Stimulated activated CD4-positive, alpha-beta T cell treated with anti-CD3 and anti-CD28 coated beads, Interleukin-15, amount 100 ng/mL, for 1 hour (primary cell): ENCODE measurements at regions not wholly inside any gene's neighbourhood (a gene's known extent, or its start where the extent isn't known, plus 50 kb on each side); places are given as distances from the start of the nearest gene placed in this dataset.

ENCODE experiments used
- DNase-seq, 2 donors: peaks; one replicate each; pipeline ENCODE4 v3.0.0-alpha.2; 2020; ENCODE audit warnings: low read depth in 1 of 2, low spot score in 1 of 2

- no peak for DNase-seq
These were observed 296.9 kb upstream of the ZC3H12C start for GRCh38 chr11:109796253-109796652.

- no peak for DNase-seq
These were observed 294.7 kb upstream of the ZC3H12C start for GRCh38 chr11:109798521-109798920.

GRCh38 chr11:109799604-109800003 is 293.6 kb upstream of the ZC3H12C start:
- DNase-seq: no peak

GRCh38 chr11:109804911-109805310 is 288.3 kb upstream of the ZC3H12C start:
- no peak for DNase-seq

GRCh38 chr11:109806205-109806604 is 287.0 kb upstream of the ZC3H12C start:
- DNase-seq: no peak

GRCh38 chr11:109808569-109808968 is 284.6 kb upstream of the ZC3H12C start:
- no peak for DNase-seq

- DNase-seq: no peak
These were observed 278.4 kb upstream of the ZC3H12C start for GRCh38 chr11:109814824-109815223.

- no peak for DNase-seq
These were observed 277.6 kb upstream of the ZC3H12C start for GRCh38 chr11:109815500-109816150.

- no peak for DNase-seq
These were observed 274.9 kb upstream of the ZC3H12C start for GRCh38 chr11:109818290-109818689.

- no peak for DNase-seq
These were observed 273.8 kb upstream of the ZC3H12C start for GRCh38 chr11:109819410-109819809.

GRCh38 chr11:109821511-109821910 is 271.7 kb upstream of the ZC3H12C start:
- DNase-seq: no peak

GRCh38 chr11:109822436-109823102 is 270.6 kb upstream of the ZC3H12C start:
- DNase-seq: no peak

GRCh38 chr11:109828387-109828786 is 264.8 kb upstream of the ZC3H12C start:
- DNase-seq: no peak

GRCh38 chr11:109838026-109838425 is 255.2 kb upstream of the ZC3H12C start:
- no peak for DNase-seq

- no peak for DNase-seq
These were observed 247.8 kb upstream of the ZC3H12C start for GRCh38 chr11:109845437-109845836.

- DNase-seq: no peak
These were observed 245.6 kb upstream of the ZC3H12C start for GRCh38 chr11:109847621-109848020.

GRCh38 chr11:109849051-109849450 is 244.1 kb upstream of the ZC3H12C start:
- no peak for DNase-seq

GRCh38 chr11:109849946-109850345 is 243.2 kb upstream of the ZC3H12C start:
- no peak for DNase-seq

GRCh38 chr11:109851780-109852390 is 241.3 kb upstream of the ZC3H12C start:
- DNase-seq: no peak

GRCh38 chr11:109853156-109853776 is 239.9 kb upstream of the ZC3H12C start:
- no peak for DNase-seq

- DNase-seq: no peak
These were observed 238.5 kb upstream of the ZC3H12C start for GRCh38 chr11:109854731-109855130.

- DNase-seq: no peak
These were observed 236.3 kb upstream of the ZC3H12C start for GRCh38 chr11:109856928-109857327.
